ENCODE measurements at regions not wholly inside any gene's neighbourhood (a gene's known extent, or its start where the extent isn't known, plus 50 kb on each side); places are given as distances from the start of the nearest gene placed in this dataset.
A peak's percentile ranks its signal among the peaks of the same experiment; 100 is the strongest.

- no peak for DNase-seq (ENCODE audit: low spot score)
These were observed 511.1 kb downstream of the OTOL1 start for GRCh38 chr3:162007722-162008121.

- no peak for DNase-seq (ENCODE audit: low spot score)
These were observed 516.0 kb downstream of the OTOL1 start for GRCh38 chr3:162012633-162013032.

GRCh38 chr3:162014284-162014683 lies 517.7 kb downstream of the OTOL1 start:
- DNase-seq (ENCODE audit: low spot score) = no peak

DNA sequence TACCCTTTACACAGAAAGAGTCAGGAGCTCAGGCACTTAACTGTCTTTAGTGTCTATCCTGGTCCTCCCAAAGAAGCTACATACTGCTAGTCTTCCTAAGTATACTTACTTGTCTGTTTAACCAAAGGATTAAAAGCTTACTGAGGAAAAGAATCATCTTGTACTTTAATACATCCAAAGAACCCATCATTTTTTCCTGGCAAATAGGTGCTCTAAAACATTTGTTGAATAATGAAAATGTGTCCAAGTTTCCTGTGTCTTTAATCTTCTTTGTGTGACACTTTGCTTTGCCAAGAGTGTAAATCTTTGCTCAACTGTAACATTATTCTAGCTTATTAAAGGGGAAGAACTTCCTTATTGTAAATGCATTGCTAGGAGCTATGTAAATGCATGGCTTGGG lies 519.2 kb downstream of the OTOL1 start:
- DNase-seq (ENCODE audit: low spot score) = no peak

- DNase-seq (ENCODE audit: low spot score) = no peak
These were observed 523.2 kb downstream of the OTOL1 start for GRCh38 chr3:162019817-162020216.

DNA sequence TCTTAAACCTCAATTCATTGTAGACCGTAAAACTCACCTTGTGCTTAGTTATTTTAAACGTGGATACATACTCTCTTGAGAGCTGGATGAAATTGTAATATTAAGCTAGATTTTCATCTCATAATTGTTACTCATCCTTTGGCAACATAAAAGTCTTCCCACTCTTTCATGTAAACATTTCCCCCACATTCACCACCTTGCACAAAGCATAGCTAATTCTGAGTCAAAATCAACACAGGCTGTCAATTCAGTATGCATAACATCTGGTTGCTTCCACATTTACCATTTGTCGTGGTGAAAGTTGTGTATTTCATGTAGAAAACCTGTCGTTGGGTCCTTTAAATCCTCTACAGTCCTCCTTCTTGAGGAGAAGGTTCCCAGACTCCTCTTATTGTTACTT lies 524.6 kb downstream of the OTOL1 start:
- no peak for DNase-seq (ENCODE audit: low spot score)

DNA sequence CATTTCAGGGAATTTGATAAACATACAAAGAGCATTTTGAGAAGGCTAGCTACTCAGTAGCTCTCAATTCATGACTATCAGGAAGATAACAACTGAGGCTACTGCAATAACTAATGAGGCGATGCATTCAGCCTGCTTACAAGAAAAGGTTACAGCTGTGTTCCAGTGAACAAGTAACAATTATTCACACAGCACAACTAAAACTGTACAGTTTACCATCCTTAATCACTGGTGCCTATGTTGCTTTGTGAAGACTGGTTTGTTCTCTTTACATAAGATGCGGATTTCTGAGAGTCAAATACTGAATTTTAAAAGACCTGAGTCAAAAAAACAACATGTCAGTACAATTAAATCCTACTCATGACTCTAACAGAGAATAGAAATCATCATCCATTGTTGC lies 526.3 kb downstream of the OTOL1 start:
- DNase-seq (ENCODE audit: low spot score) = no peak

DNA sequence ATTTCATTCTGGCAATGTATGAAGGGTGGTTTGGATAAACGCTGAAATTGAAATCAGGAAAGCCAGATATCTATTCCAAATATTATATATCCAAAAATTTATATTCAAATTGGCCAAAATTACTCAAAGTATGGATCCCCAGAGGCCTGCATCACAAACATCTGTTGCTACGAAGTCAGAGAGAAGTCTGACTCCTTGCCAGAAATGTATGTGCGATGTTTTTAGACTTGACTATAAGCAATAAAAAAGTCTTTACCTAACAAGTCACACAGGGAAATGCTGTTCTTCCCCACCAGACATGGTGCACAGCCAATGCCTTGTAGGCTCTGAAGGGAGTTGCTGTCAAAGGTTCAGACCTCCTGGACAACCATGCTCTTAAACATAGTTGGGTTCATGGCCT lies 533.1 kb downstream of the OTOL1 start:
- DNase-seq (ENCODE audit: low spot score) = no peak

- DNase-seq (ENCODE audit: low spot score) = peak; percentile 52
These were observed 537.8 kb downstream of the OTOL1 start for GRCh38 chr3:162034368-162034767.

DNA sequence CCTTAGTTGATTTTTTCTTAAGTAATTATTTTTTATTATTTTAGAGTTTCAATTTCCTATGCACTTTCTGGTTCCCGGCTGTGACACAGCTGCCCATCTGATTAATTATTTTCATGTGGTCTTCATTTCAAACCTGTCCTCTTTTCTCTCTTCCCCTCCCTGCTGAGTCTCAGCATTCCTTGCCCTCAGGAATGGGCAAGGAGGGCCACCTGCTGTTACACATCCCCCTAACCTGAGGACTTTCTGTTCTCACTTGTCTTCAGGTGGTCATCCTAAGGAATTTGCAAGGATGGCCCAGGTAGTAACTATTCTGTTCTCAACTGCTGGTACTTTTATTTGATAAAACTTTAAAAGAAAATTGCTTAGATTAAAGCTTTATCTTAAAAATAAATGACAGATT lies 545.0 kb downstream of the OTOL1 start:
- DNase-seq (ENCODE audit: low spot score) = no peak

GRCh38 chr3:162052636-162053035 lies 556.0 kb downstream of the OTOL1 start:
- DNase-seq (ENCODE audit: low spot score) = peak; percentile 15

GRCh38 chr3:162072656-162073164 lies 576.1 kb downstream of the OTOL1 start:
- DNase-seq (ENCODE audit: low spot score) = no peak

- no peak for DNase-seq (ENCODE audit: low spot score)
These were observed 576.9 kb downstream of the OTOL1 start for GRCh38 chr3:162073422-162073975.

DNA sequence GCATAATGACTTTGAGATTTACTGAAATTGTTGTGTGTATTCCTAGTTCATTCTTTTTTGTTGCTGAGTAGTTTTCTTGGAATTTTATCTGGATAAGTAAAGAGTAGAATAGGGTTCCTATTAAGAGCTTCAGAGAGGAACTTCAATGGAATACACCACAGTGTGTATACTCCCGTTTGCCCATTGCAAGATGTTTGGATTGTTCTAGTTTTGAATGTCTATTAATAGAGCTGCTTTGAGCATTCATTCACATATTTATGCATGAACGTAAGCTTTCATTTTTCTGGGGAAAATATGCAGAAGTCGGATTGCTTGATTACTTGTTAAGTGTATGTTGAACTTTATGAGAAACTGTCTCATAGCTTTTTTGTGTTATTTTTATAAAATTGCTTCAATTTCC lies 580.5 kb downstream of the OTOL1 start:
- no peak for DNase-seq (ENCODE audit: low spot score)

- DNase-seq (ENCODE audit: low spot score) = no peak
These were observed 585.9 kb downstream of the OTOL1 start for GRCh38 chr3:162082516-162082915.

GRCh38 chr3:162087361-162087760 lies 590.8 kb downstream of the OTOL1 start:
- DNase-seq (ENCODE audit: low spot score) = no peak

GRCh38 chr3:162092751-162093150 lies 596.1 kb downstream of the OTOL1 start:
- DNase-seq (ENCODE audit: low spot score) = no peak

- no peak for DNase-seq (ENCODE audit: low spot score)
These were observed 597.7 kb downstream of the OTOL1 start for GRCh38 chr3:162094301-162094700.

DNA sequence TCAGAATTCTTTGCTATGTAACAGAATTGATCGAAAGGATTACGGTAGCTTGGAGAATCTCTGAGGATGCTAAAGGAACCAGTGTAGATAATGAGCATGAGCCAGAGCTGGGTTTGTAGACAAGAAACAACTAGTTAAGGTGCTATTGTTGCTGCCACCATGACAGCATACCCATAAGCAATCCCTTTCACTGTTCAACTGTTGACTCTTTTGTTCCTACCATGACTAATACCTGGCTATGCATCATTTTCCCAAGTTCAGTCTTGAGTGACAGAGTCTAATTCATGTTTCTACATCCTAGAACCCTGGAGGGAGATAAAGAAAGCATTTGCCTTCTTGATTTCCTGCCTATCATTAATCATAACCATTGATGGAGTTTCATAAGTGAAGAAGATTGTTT lies 600.3 kb downstream of the OTOL1 start:
- DNase-seq (ENCODE audit: low spot score) = no peak

GRCh38 chr3:162103808-162104207 lies 607.2 kb downstream of the OTOL1 start:
- DNase-seq (ENCODE audit: low spot score) = no peak

- DNase-seq (ENCODE audit: low spot score) = no peak
These were observed 615.3 kb downstream of the OTOL1 start for GRCh38 chr3:162111861-162112260.

DNA sequence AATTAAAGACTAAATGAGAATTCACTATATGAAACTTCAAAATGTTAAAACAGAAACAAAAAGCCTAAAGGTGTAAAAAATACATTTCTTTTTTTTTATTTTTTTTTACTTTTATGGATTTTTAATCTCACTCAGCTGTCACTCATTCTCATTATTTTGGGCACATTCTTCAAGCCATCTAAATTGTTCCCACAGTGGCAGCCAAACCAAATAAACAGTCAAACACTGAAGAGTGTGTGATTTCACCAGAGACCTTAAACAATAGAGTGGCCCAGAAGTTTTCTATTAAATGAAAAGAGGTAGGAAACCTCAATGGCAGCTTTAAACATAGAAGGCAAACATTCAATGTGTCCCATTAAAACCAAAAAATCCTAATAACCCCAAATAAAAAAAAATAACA lies 616.1 kb downstream of the OTOL1 start:
- no peak for DNase-seq (ENCODE audit: low spot score)

DNA sequence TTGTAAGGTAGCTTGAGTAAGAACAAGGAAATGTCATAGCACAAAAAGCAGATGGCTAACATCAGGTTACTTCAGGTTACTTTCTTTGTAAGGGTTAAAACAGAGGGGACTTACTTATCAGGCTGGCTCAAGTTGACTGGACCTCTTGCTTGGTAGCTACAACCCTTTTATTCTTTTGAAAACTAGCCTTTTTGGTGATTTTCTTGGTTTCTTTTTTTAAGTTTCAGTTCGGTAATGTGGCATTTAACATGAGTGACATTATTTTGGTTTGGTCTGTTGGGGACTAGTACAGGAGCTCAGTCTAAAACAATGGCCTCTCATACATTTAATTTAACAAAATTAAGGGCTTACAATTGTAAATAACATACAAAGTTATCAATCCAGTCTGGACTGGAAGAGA lies 621.4 kb downstream of the OTOL1 start:
- no peak for DNase-seq (ENCODE audit: low spot score)

- DNase-seq (ENCODE audit: low spot score) = no peak
These were observed 623.0 kb downstream of the OTOL1 start for GRCh38 chr3:162119651-162120050.

DNA sequence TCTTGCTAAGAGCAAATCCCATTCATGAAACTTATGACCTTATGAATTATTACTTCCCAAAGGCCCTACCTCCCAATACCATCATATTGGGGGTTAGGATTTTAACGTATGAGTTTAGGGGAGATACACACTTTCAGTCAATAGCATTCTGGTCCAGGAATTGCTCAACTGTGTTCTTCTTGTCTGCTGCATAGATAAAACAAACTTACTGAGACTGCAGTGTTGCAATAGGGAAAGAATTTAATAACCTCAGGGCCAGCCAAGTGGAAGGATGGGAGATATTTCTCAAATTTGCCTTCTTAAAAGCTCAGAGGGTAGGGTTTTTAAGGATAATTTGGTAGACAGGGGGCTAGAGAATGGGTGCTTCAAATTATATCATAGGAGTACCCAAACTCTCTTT lies 625.8 kb downstream of the OTOL1 start:
- DNase-seq (ENCODE audit: low spot score) = peak; percentile 5

All from AG08395 (cell line).